ENCODE measurements at regions not wholly inside any gene's neighbourhood (a gene's known extent, or its start where the extent isn't known, plus 50 kb on each side); places are given as distances from the start of the nearest gene placed in this dataset.

- FAIRE-seq (peak; percentile 46), DNase-seq (ENCODE audit: insufficient read length, low spot score) (no peak)
- TF ChIP-seq, protein P1, sequence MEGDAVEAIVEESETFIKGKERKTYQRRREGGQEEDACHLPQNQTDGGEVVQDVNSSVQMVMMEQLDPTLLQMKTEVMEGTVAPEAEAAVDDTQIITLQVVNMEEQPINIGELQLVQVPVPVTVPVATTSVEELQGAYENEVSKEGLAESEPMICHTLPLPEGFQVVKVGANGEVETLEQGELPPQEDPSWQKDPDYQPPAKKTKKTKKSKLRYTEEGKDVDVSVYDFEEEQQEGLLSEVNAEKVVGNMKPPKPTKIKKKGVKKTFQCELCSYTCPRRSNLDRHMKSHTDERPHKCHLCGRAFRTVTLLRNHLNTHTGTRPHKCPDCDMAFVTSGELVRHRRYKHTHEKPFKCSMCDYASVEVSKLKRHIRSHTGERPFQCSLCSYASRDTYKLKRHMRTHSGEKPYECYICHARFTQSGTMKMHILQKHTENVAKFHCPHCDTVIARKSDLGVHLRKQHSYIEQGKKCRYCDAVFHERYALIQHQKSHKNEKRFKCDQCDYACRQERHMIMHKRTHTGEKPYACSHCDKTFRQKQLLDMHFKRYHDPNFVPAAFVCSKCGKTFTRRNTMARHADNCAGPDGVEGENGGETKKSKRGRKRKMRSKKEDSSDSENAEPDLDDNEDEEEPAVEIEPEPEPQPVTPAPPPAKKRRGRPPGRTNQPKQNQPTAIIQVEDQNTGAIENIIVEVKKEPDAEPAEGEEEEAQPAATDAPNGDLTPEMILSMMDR (IDR thresholded peaks at IDR 0.05; ENCODE audit: insufficient read depth, missing control alignments): no peak
Measured at GRCh38 chr18:76149284-76149683, 345.8 kb downstream of the ZNF516 start.

DNA sequence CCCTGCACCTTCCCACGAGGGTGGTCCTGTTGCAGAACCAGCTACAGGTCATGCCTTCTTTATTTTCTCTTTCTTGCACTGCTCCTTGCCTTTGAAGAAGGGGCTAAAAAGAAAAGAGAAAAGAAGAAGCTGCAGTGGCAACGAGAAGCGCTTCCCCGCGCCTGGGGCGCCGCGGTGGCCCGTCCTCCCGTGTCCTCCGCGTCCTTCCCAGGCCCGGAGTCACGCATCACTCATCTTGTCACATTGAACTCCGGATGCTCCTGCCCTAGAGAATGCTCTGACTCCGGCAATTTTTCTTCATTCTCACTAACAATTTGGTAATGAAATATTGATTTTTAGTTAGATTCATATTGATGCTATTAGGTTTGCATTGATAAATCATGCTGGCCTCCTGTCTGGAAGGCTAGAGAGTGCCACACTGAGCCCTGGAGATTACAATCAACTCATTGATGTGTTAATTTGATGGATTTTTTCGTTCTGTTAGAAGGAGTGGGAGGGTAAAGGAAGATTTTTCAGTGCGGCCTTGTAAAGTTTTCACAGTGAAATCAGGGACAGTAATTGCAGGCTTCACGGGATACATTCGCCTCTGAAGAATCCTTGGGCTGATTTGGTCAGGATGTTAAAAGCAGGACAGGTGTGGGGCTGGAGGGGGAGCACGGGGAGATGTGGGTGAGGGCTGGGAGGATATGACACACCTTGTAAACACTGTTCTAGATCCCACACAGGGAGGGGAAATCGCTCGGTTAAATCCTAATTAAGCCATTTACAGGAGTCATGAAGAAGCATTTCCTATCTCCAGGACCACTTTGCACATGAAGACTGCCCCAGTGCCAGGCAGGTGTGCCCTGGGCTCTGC lies 349.3 kb downstream of the ZNF516 start:
- FAIRE-seq (no peak), DNase-seq (ENCODE audit: insufficient read length, low spot score) (no peak)
- TF ChIP-seq, protein P1 (IDR thresholded peaks at IDR 0.05; ENCODE audit: insufficient read depth, missing control alignments): no peak

DNA sequence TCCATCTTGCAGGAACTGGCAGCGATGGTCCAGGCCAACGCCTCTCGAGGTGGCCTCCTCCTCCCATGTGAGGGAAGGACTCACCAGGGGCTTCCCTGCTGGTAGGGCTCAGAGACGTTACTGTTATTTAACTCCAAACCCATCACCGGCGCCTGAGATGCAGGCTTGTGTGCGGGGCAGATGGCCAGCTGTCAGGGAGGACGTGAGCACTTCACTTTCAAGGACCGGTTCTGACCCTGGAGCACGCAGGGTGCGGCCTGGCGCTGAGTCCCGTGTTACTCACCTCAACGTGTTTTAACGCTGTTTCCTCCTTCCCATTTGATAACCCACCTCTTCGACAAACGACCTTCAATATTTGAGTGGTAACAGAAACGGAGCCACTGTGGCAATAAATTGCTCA lies 350.2 kb downstream of the ZNF516 start:
- TF ChIP-seq, protein P1 (IDR thresholded peaks at IDR 0.05; ENCODE audit: insufficient read depth, missing control alignments): no peak
- DNase-seq (ENCODE audit: insufficient read length, low spot score) (no peak), FAIRE-seq (no peak)

GRCh38 chr18:76142611-76143010 lies 352.4 kb downstream of the ZNF516 start:
- FAIRE-seq (peak; percentile 21), DNase-seq (ENCODE audit: insufficient read length, low spot score) (no peak)
- TF ChIP-seq, protein P1 (IDR thresholded peaks at IDR 0.05; ENCODE audit: insufficient read depth, missing control alignments): no peak

GRCh38 chr18:76139844-76140243 lies 355.2 kb downstream of the ZNF516 start:
- FAIRE-seq (no peak), DNase-seq (ENCODE audit: insufficient read length, low spot score) (no peak)
- TF ChIP-seq, protein P1 (IDR thresholded peaks at IDR 0.05; ENCODE audit: insufficient read depth, missing control alignments): no peak

GRCh38 chr18:76137216-76137615 lies 357.8 kb downstream of the ZNF516 start:
- TF ChIP-seq, protein P1 (IDR thresholded peaks at IDR 0.05; ENCODE audit: insufficient read depth, missing control alignments): no peak
- FAIRE-seq (peak; percentile 75), DNase-seq (ENCODE audit: insufficient read length, low spot score) (no peak)

DNA sequence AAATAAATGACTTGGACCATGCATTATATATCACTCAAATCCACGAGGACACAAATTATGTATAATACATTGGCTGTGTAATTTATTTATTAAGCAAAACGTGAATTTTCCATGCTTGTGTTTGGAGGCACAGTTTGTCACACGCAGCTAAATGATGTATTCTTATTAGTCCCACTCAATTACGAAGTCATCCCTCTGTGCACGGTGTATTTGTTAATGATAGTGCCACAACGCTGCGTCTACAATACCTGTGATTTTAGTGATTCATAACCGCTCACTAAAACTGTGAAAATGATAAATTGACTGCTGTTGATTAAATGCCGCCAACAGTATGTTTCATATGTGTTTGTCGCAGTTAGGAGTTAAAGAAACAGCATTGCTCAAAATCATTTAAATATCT lies 358.3 kb downstream of the ZNF516 start:
- DNase-seq (ENCODE audit: insufficient read length, low spot score): no peak
- TF ChIP-seq, protein P1 (IDR thresholded peaks at IDR 0.05; ENCODE audit: insufficient read depth, missing control alignments): no peak
- FAIRE-seq: no peak
